ENCODE measurements at regions not wholly inside any gene's neighbourhood (a gene's known extent, or its start where the extent isn't known, plus 50 kb on each side); places are given as distances from the start of the nearest gene placed in this dataset.

GRCh38 chr2:236748385-236748784 is 178.8 kb downstream of the ACKR3 start:
- no peak for DNase-seq

DNA sequence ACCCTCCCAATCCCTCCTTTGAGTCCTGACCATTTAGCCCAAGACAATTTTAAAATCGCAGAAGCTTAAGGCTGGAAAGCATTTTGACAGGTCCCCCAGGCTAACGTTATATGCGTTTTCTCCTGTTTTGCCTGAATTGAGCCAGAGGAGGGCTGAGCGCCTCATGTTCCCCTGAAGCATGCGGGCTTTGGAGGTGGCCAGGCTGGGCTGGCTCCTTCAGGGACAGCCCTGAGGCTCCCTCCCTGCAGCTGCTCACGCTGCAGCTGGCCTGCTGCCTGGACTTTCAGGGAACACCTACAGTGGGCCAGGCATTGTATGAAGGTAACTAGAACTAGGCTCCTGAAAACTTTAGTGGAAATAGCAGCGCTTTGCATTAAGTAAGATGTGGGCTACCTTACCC is 179.2 kb downstream of the ACKR3 start:
- DNase-seq: no peak

- DNase-seq: no peak
Measured at GRCh38 chr2:236749346-236749745, 179.7 kb downstream of the ACKR3 start.

DNA sequence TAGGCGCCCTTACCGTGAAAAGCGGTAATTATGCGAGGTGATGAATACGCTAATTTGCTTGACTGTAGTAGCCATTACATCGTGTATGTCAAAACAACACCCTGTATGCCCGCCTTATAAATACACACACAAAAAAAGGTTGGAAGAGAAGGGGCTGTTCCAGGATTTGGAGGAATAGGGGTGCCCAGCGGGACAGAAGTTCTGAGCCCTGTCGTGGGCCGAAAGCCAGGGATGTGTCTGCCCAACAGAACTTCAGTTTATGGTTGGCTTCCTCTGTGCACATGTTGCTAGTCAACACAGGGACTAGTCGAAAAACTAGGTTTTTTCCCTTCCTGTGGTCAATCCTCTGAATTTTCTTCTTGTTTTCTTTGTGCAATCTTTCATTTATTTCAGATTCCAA is 182.5 kb downstream of the ACKR3 start:
- no peak for DNase-seq

DNA sequence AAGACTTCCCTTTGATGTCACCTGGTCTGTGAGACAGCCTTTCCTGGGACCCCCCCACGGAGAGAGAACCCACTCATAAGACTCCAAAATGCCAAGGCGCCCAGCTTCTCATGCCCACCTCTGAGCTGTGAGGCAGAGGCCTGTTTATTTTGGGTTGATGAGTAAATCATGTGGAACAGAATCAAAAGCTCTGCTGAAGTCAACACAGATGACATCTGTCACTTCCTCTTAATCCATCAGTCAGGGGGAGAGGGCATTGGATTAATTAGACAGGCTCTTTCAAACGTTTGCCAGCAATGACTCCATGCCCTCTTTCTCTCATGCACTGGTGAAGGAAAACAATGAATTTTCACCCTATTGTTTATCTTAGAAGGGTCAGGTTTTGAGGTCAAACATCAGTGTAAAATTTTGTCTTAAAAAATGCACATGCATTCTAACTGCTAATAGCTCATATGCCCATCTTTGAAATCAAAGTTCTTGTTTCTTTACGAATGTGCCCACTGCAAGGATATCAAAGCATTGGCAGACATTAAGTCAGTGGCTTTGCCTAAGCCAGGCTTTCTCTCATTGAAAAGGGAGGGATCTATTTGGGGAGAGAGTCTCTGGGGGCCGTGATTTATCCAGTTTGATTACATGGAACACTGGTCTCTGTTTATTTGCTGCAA is 184.1 kb downstream of the ACKR3 start:
- DNase-seq: no peak

DNA sequence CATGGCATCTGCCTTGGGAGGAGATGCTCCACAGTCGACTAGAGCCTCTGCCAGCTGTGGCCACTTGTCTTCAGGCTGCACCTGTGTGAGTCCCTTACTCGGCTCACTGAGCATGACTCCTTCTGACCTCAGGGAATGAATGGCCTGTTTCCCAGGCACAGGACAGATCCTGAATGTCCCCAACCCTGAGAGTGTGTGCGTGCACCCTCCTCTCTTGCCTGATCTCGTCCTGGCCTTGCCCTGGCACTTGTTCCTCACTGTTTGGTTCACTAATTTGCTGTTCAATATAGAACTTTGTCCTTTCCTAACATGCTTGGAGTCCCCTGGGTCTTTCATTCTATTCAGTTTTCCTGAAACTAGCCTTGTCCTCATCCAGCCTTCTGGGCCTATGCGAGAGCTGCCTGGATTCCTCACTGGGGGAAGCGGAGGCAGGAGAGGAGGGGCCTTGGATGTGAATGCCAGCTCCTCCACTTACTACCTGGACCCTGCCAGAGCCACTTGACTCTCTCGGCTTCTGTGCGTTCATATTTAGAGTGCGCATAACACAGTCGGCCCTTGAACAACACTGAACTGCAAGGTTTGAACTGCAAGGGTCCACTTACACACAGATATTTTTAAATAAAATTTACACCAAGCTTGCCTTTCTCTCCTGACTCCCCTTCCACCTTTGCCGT is 184.8 kb downstream of the ACKR3 start:
- DNase-seq: no peak

GRCh38 chr2:236755278-236755840 is 185.7 kb downstream of the ACKR3 start:
- no peak for DNase-seq

GRCh38 chr2:236758406-236758805 is 188.8 kb downstream of the ACKR3 start:
- no peak for DNase-seq

- no peak for DNase-seq
Measured at GRCh38 chr2:236760246-236760645, 190.6 kb downstream of the ACKR3 start.

DNA sequence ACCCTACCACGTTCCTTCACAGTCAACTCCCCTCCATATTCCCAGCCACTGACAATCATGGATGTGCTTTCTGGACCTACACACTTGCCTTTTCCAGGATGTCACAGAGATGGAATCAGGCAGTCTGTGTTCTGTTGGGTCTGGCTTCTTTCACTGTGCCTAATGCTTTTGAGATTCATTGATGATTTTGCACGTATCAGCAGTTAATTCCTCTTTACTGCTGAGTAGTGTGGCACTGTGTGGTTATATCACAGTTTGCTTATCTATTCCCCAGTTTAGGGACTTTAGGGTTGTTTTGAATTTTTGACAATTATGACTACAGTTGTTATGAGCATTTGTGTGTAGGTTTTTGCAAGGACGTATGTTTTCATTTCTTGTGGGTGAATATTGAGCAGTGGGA is 191.7 kb downstream of the ACKR3 start:
- no peak for DNase-seq

- DNase-seq: no peak
Measured at GRCh38 chr2:236762628-236763027, 193.0 kb downstream of the ACKR3 start.

DNA sequence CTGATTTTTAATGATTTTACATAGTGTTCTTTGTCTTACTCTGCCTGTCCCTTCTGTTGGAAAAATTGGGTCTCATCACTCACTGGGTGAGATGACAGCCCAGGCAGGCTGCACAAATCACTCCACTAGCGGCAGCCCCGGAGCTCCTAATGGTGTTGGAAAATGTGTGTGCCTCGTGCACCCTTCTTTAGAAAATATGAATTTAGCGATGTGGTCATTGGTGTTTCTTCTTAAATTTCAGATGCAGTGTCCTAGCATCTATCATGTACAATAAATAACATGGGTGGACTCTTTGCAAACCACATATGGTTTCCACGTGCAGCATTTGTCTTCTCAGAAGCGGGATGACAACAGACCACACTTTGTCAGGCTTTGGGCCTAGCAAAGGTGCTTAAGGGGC is 194.2 kb downstream of the ACKR3 start:
- DNase-seq: no peak

DNA sequence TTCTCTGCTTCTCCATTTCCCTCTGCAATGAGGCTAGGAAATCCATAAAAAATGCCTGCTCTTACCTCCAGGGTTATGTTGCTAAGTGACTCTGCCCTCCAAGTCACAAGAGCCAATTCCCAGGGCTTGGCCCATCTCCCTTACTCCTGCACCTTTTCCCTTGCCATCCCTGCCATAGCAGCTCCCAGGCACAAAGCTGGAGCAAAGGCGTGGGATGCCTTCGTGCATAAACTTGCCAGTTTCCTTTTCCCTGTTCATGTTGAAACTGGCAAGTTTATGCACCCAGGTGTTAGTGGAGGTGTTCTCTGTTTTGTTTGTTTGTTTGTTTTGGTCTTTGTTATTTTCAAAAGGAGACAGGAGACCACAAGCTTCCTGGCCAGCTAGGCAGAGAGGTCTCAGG is 195.1 kb downstream of the ACKR3 start:
- no peak for DNase-seq

- no peak for DNase-seq
Measured at GRCh38 chr2:236765478-236765877, 195.9 kb downstream of the ACKR3 start.

GRCh38 chr2:236766850-236767249 is 197.2 kb downstream of the ACKR3 start:
- no peak for DNase-seq

DNA sequence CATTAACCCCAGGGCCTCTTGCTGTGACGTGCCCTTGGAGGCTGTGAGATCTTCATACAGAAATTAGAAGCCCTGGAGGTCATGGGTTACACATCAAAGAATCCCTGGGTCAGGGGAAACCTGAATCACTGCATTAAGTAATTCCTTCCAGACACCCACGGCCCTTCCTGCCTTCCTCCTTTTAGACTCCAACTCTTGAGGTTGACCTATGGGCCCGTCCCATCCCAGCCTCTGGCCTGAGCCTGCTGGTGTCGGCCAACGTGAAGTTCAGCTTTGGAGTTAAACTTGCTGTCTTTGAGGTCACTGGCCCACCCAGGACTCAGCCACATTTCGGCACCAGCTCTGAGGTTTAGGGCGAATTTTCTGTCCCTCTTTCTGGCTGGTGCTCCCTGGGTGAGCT is 198.3 kb downstream of the ACKR3 start:
- no peak for DNase-seq

- no peak for DNase-seq
Measured at GRCh38 chr2:236768393-236769140, 198.9 kb downstream of the ACKR3 start.

DNA sequence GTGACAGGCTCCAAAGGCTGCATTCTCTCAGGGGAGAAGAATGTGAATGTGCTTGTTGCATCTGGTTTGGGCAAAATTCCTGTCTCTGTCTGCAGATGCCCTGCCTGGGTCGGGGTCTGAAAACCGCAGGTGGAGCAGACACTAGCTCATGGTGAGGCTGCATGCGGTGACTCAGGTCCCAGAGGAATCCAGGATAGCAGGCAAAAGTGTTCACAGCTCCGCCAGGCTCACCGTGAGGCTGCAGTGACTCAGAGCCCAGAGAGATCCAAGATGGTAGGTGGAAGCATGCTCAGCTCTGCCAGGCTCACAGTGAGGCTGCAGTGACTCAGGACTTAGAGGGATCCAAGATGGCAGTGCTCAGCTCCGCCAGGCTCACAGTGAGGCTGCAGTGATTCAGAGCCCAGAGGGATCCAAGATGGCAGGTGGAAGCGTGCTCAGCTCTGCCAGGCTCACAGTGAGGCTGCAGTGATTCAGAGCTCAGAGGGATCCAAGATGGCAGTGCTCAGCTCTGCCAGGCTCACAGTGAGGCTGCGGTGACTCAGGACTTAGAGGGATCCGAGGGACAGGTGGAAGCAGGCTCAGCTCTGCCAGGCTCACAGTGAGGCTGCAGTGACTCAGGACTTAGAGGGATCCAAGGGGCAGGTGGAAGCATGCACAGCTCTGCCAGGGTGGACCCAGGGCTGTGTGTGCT is 200.5 kb downstream of the ACKR3 start:
- no peak for DNase-seq

DNA sequence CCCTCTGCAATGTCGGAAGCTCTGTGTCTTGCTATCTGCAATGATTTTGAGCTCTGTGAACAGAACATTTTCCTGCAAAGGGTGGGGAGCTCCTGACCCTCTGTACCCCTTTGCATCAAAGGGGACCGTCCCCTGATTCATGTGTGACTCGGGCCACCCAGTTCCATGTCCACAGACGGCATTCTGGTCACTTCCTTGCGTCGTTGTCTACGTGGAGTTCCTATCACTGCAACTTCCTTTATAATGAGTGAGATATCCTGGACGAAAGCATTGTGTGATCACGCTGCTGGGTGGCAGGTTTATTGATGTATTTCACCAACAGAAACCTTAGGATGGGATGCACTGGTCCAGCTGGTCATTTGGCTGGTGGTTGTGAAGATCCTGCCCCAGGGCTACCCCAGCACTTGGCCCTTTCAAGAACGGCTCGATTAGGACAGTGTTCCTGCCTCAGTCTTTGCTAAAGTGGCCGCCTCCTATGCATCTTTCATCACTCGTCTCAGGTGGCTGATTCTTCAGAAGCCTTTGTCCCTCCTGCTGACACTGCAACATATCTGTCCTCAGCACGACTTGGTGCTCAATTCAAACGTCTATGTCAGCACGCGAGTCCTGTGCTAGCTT is 202.7 kb downstream of the ACKR3 start:
- DNase-seq: no peak

- no peak for DNase-seq
Measured at GRCh38 chr2:236773206-236773605, 203.6 kb downstream of the ACKR3 start.

- no peak for DNase-seq
Measured at GRCh38 chr2:236774171-236774570, 204.5 kb downstream of the ACKR3 start.

GRCh38 chr2:236775511-236775910 is 205.9 kb downstream of the ACKR3 start:
- no peak for DNase-seq

DNA sequence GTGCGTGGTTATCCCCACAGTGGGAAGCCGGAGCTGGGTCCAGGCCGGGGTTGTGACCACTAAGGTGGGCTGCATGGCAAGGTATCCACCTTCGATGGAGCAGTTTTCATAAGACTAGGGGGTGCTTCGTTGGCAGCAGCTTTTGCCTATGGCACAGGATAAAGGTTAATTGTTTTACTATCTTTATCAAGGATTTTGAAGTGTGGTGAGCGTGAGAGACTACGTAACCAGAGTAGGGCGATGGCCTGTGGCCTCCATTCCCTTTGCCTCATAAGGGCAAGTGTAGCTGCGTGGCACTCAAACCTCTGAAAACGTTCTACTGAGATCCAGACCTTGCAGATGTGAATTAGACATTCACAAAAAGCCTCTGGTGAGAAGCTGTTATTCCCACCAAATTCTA is 206.6 kb downstream of the ACKR3 start:
- no peak for DNase-seq

All from activated T-cell treated with anti-CD3 and anti-CD28 coated beads, Interleukin-2, amount 50 U/mL, for 1 hour (primary cell).